Heart left ventricle (tissue), 16 donors: ENCODE measurements at regions not wholly inside any gene's neighbourhood (a gene's known extent, or its start where the extent isn't known, plus 50 kb on each side); places are given as distances from the start of the nearest gene placed in this dataset.
"Not testable (repeated sequence)": the region's sequence is repeated elsewhere in the genome, so short reads cannot be mapped to it uniquely, and the experiment has no call there.

Experiments
- ATAC-seq, 4 donors: fragments of 200-7000 bp; cut with Tn5 transposase; one replicate each; pipeline ENCODE4 v1.9.1; 2020 to 2022; ENCODE audit warnings: moderate library complexity in 4 of 4, mild to moderate bottlenecking in 3 of 4, moderate number of reproducible peaks in 1 of 4
- DNase-seq, 5 donors: peaks; one replicate each; pipeline ENCODE4 v3.0.0-alpha.2; 2020
- H3K27ac ChIP-seq, 12 donors: fragments of 200-600 bp; sonication (generic) in 4 of 12; one replicate each; pipeline versions ENCODE4 v1.5.0 to v1.8.0; 2016 to 2022; ENCODE audit warnings: mild to moderate bottlenecking in 2 of 12
- H3K27me3 ChIP-seq, 9 donors: fragments of 200-600 bp; sonication (generic) in 2 of 9; one replicate each; pipeline versions ENCODE4 v1.5.1 to v1.8.0; 2016 to 2022; ENCODE audit warnings: mild to moderate bottlenecking in 3 of 9
- H3K36me3 ChIP-seq, 9 donors: fragments of 200-600 bp; sonication (generic) in 2 of 9; one replicate each; pipeline versions ENCODE4 v1.5.0 to v1.8.0; 2018 to 2022; ENCODE audit warnings: mild to moderate bottlenecking in 2 of 9
- H3K4me1 ChIP-seq, 12 donors: fragments of 200-600 bp; sonication (generic) in 4 of 12; one replicate each; pipeline versions ENCODE4 v1.5.0 to v1.8.0; 2016 to 2022; ENCODE audit warnings: mild to moderate bottlenecking in 3 of 12
- H3K4me3 ChIP-seq, 12 donors: fragments of 200-600 bp; sonication (generic) in 4 of 12; one replicate each; pipeline versions ENCODE4 v1.5.0 to v1.8.0; 2017 to 2022; ENCODE audit warnings: mild to moderate bottlenecking in 9 of 12, moderate library complexity in 4 of 12
- H3K9me3 ChIP-seq, 12 donors: fragments of 200-600 bp; sonication (generic) in 4 of 12; one replicate each; pipeline versions ENCODE4 v1.5.0 to v1.8.0; 2016 to 2022; ENCODE audit warnings: mild to moderate bottlenecking in 1 of 12
- POLR2A ChIP-seq, 2 donors: fragments of 450-650 bp; IDR thresholded peaks; one replicate each; pipeline ENCODE4 v1.6.1; 2017; ENCODE audit warnings: antibody characterized with exemption in 2 of 2, mild to moderate bottlenecking in 2 of 2, moderate library complexity in 2 of 2
- WGBS, 4 donors: extraction: QIAGEN DNeasy Blood & Tissue Kit in 2 of 4; methylation state at CpG; one replicate each; pipeline versions ENCODE4 v1.1.5 to v1.1.7; 2013 to 2018; 5-methylcytosine and 5-hydroxymethylcytosine counted together
- intact Hi-C, 10 donors: fragments of 100-400 bp; cut with DNase I; formaldehyde crosslinking; loops; one replicate each; pipeline versions ENCODE4 v1.11.1 to v1.14.2; 2022
- TF ChIP-seq, protein P1 (sequence below), 12 donors: fragments of 200-600 bp; sonication (generic) in 4 of 12; IDR thresholded peaks; one replicate each; pipeline versions ENCODE4 v1.5.0 to v1.8.0; 2018 to 2022; ENCODE audit warnings: antibody characterized with exemption in 12 of 12, mild to moderate bottlenecking in 5 of 12
- donor health status: ischemic (EF 13 %, LVEDD 7.1; RV severe dilation, severe dysfunction).
- donor health status: healthy with polysubstance abuse.
- donor health status: DM: no; HTN: yes; CAD: no.
- donor health status: DM: no; HTN: no; CAD: no.
- donor health status: ischemic (EF 25% LVEDD 6.9; RV normal size, moderate dysfunction).
- donor health status: ischemic (EF 25% LVEDD 5.7; RV mildly dilated, moderate dysfunction).
- donor health status: healthy.
- donor health status: DM: yes; HTN: yes; CAD: no.
- donor health status: ischemic (EF 35%, LVEDD 5.7; RV mildly dilated, moderate dysfunction).
- donor health status: nonischemic (EF 11% LVEDD 7.7; RV severe dilation, severe dysfunction).
- donor health status: DM: yes; HTN: yes; CAD: no.
- donor health status: PGD.
- donor health status: ischemic (EF 29% LVEDD 5.4; RV normal size, mild dysfunction).
- donor health status: nonischemic (EF 23%, LVEDD 6.1; RV moderate dilation, normal function).

DNA sequence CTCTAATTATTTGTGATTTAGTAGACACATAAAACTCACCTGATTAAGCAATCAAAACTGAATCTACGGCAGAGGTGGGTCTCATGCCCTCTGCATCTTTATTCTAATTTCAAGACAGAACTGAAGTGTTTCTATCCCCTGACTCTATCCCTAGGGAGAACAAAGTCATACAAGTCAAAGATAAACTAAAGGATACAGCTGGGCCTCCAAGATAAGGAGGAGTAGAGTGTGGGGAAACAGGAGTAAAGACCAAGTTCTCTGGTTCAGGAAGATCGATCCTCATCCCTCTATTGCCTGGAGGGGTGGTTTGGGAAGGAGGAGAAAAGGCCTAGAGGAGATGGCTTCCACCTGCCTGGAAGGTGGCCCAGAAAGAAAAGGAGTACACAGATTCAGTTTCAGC, 58.7 kb upstream of the BBX start:
- no peak overlapping the region for H3K27ac ChIP-seq
- ATAC-seq (no peak), DNase-seq (no peak)
- H3K27me3 ChIP-seq = no peaks in the 10 kb centered on the region
- no peak for TF ChIP-seq POLR2A (IDR thresholded peaks at IDR 0.05)
- TF ChIP-seq, protein P1, sequence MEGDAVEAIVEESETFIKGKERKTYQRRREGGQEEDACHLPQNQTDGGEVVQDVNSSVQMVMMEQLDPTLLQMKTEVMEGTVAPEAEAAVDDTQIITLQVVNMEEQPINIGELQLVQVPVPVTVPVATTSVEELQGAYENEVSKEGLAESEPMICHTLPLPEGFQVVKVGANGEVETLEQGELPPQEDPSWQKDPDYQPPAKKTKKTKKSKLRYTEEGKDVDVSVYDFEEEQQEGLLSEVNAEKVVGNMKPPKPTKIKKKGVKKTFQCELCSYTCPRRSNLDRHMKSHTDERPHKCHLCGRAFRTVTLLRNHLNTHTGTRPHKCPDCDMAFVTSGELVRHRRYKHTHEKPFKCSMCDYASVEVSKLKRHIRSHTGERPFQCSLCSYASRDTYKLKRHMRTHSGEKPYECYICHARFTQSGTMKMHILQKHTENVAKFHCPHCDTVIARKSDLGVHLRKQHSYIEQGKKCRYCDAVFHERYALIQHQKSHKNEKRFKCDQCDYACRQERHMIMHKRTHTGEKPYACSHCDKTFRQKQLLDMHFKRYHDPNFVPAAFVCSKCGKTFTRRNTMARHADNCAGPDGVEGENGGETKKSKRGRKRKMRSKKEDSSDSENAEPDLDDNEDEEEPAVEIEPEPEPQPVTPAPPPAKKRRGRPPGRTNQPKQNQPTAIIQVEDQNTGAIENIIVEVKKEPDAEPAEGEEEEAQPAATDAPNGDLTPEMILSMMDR (IDR thresholded peaks at IDR 0.05) = no peak
- intact Hi-C loops = no loop called here
- no peaks in the 10 kb centered on the region for H3K9me3 ChIP-seq
- 39 to 60% (median 45%) methylated on average over 2 of the region's 2 CpGs for WGBS, 4 donors
- H3K4me1 ChIP-seq = no peaks in the 10 kb centered on the region
- no peaks in the 10 kb centered on the region for H3K36me3 ChIP-seq
- no peak overlapping the region for H3K4me3 ChIP-seq

DNA sequence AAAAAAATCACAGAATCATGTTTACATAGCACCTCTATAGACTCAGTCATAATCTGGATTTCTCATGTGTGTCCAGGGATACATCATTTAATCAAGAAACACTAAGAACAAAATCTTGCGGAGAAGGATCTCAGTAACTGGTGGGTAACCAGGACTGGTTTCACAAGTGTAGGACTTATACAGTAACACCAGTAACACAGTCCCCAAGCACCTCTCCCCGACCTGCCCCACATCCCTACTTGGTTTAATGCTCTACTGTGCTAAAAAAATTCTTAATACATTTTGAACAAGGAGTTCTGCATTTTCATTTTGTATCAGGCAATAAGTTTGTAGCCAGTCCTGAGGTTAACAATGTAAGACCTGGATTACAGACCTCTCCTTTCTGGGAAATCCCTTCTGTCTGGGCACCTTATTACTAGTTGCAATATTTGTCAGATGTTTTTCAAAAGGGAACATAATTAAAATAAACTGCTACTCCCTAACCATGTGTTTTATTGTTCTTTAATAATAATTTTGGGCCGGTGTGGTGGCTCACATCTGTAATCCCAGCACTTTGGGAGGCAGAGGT, 57.6 kb upstream of the BBX start:
- Histone ChIP-seq H3K4me1 (no peaks in the 10 kb centered on the region), H3K36me3 (no peaks in the 10 kb centered on the region), H3K9me3 (no peaks in the 10 kb centered on the region), H3K27ac (no peak overlapping the region), H3K27me3 (no peaks in the 10 kb centered on the region), H3K4me3 (no peak overlapping the region)
- WGBS, 4 donors = 90 to 94% (median 91%) methylated on average over 3 of the region's 3 CpGs
- TF ChIP-seq, protein P1 (IDR thresholded peaks at IDR 0.05) = no peak
- no peak for TF ChIP-seq POLR2A (IDR thresholded peaks at IDR 0.05)
- intact Hi-C loops = no loop called here
- DNase-seq (no peak), ATAC-seq (no peak)

DNA sequence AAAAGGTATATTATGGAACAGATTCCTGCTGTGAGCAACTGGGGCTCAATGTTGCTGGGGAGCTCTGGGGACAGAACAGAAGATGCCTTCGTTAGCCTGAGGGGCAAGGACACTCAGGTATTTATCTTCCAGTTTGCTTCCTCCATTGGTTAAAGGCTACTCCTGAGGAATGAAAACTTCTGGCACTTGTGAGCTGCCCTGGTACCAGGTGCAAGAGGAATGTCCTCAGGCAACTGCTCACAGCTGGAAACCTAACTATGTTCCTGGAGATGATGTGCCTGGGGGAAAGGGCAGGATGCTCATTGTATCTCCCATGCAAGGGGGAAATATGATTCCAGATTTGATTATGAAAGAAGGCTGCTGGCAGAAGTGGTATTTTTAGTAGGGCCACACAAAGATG, 54.0 kb upstream of the BBX start:
- intact Hi-C loops = no loop called here
- ATAC-seq (no peak), DNase-seq (no peak)
- Histone ChIP-seq H3K27me3 (no peaks in the 10 kb centered on the region), H3K4me3 (no peak overlapping the region), H3K36me3 (no peaks in the 10 kb centered on the region), H3K4me1 (no peaks in the 10 kb centered on the region), H3K27ac (no peak overlapping the region), H3K9me3 (peaks cover 0 to 13% (median 0%) of the 10 kb centered on the region in 12 donors)
- TF ChIP-seq POLR2A (IDR thresholded peaks at IDR 0.05) = no peak
- WGBS, 4 donors = 56 to 88% (median 68%) methylated on average over 1 of the region's 1 CpG

DNA sequence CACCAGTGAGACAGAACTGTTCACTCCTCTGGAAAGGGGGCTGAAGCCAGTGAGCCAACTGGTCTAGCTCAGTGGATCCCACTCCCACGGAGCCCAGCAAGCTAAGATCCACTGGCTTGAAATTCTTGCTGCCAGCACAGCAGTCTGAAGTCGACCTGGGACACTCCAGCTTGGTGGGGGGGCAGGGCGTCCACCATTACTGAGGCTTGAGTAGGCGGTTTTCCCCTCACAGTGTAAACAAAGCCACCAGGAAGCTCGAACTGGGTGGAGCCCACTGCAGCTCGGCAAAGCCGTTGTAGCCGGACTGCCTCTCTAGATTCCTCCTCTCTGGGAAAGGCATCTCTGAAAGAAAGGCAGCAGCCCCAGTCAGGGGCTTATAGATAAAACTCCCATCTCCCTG, 52.3 kb upstream of the BBX start:
- intact Hi-C loops, H3K4me3 ChIP-seq, ATAC-seq, DNase-seq, H3K27me3 ChIP-seq, H3K36me3 ChIP-seq, H3K27ac ChIP-seq, H3K4me1 ChIP-seq: not testable (repeated sequence)
- H3K9me3 ChIP-seq = peaks cover 0 to 21% (median 0%) of the 10 kb centered on the region in 12 donors
- WGBS, 4 donors = 37 to 50% (median 43%) methylated on average over 5 to 8 of the region's 8 CpGs
